ENCODE measurements at regions not wholly inside any gene's neighbourhood (a gene's known extent, or its start where the extent isn't known, plus 50 kb on each side); places are given as distances from the start of the nearest gene placed in this dataset.

DNA sequence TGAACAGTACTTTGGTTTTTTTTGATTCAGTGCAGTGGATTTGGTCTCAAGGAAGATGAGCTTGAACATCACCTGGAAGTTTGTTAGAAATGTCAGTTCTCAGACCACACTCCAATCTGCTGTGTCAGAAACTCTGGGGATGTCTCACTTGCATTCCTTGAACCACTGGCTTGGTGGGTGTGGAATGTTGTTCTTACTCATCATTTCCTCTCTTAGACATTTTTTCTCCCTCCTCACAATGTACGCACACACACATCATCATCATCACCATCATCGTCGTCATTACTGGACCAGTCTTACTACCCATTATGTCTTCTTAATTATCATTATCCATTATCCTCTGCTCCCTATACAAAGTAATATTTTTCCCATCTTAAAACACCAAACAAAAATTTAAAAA lies 91.9 kb upstream of the KCNK2 start:
- TF ChIP-seq, protein P1, sequence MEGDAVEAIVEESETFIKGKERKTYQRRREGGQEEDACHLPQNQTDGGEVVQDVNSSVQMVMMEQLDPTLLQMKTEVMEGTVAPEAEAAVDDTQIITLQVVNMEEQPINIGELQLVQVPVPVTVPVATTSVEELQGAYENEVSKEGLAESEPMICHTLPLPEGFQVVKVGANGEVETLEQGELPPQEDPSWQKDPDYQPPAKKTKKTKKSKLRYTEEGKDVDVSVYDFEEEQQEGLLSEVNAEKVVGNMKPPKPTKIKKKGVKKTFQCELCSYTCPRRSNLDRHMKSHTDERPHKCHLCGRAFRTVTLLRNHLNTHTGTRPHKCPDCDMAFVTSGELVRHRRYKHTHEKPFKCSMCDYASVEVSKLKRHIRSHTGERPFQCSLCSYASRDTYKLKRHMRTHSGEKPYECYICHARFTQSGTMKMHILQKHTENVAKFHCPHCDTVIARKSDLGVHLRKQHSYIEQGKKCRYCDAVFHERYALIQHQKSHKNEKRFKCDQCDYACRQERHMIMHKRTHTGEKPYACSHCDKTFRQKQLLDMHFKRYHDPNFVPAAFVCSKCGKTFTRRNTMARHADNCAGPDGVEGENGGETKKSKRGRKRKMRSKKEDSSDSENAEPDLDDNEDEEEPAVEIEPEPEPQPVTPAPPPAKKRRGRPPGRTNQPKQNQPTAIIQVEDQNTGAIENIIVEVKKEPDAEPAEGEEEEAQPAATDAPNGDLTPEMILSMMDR (IDR thresholded peaks at IDR 0.05; ENCODE audit: insufficient read depth, low read length): no peak
- TF ChIP-seq SPI1 (IDR thresholded peaks at IDR 0.05; ENCODE audit: borderline replicate concordance, low read depth): no peak
- TF ChIP-seq POLR2AphosphoS5 (IDR thresholded peaks at IDR 0.05; ENCODE audit: low read depth): no peak
- TF ChIP-seq GABPA (IDR thresholded peaks at IDR 0.05; ENCODE audit: low read depth): no peak

All from HL-60 (cell line).